GM19351 (cell line): ENCODE measurements at regions not wholly inside any gene's neighbourhood (a gene's known extent, or its start where the extent isn't known, plus 50 kb on each side); places are given as distances from the start of the nearest gene placed in this dataset.
"Not testable (repeated sequence)": the region's sequence is repeated elsewhere in the genome, so short reads cannot be mapped to it uniquely, and the experiment has no call there.

Experiments
- ATAC-seq: cut with Tn5 transposase; IDR thresholded peaks from one replicate; pipeline ENCODE4 v1.9.1; 2021; ENCODE audit warnings: mild to moderate bottlenecking, moderate library complexity; ENCODE audit not compliant: unreplicated experiment

GRCh38 chr19:30848636-30849425 lies 476.6 kb downstream of the ZNF536 start:
- no peak for ATAC-seq

GRCh38 chr19:30846102-30846501 lies 473.9 kb downstream of the ZNF536 start:
- no peak for ATAC-seq

- no peak for ATAC-seq
These were observed 470.7 kb downstream of the ZNF536 start for GRCh38 chr19:30842926-30843325.

- ATAC-seq = no peak
These were observed 469.8 kb downstream of the ZNF536 start for GRCh38 chr19:30841934-30842333.

GRCh38 chr19:30830875-30831274 lies 458.7 kb downstream of the ZNF536 start:
- no peak for ATAC-seq

GRCh38 chr19:30825505-30825904 lies 453.3 kb downstream of the ZNF536 start:
- not testable (repeated sequence) for ATAC-seq

GRCh38 chr19:30824809-30825208 lies 452.6 kb downstream of the ZNF536 start:
- ATAC-seq = no peak

- ATAC-seq = no peak
These were observed 445.9 kb downstream of the ZNF536 start for GRCh38 chr19:30817965-30818567.

- ATAC-seq = no peak
These were observed 445.0 kb downstream of the ZNF536 start for GRCh38 chr19:30817197-30817596.

GRCh38 chr19:30815889-30816580 lies 443.9 kb downstream of the ZNF536 start:
- ATAC-seq = no peak

GRCh38 chr19:30812099-30812678 lies 440.0 kb downstream of the ZNF536 start:
- no peak for ATAC-seq

- no peak for ATAC-seq
These were observed 439.4 kb downstream of the ZNF536 start for GRCh38 chr19:30811397-30812098.

- ATAC-seq = no peak
These were observed 438.5 kb downstream of the ZNF536 start for GRCh38 chr19:30810726-30811125.

GRCh38 chr19:30807278-30807677 lies 435.1 kb downstream of the ZNF536 start:
- no peak for ATAC-seq

- ATAC-seq = no peak
These were observed 434.1 kb downstream of the ZNF536 start for GRCh38 chr19:30806311-30806710.

GRCh38 chr19:30804751-30805150 lies 432.6 kb downstream of the ZNF536 start:
- ATAC-seq = no peak

- ATAC-seq = not testable (repeated sequence)
These were observed 432.1 kb downstream of the ZNF536 start for GRCh38 chr19:30804333-30804732.

GRCh38 chr19:30802424-30803013 lies 430.3 kb downstream of the ZNF536 start:
- ATAC-seq = no peak

GRCh38 chr19:30799865-30800755 lies 427.9 kb downstream of the ZNF536 start:
- no peak for ATAC-seq

- ATAC-seq = no peak
These were observed 423.5 kb downstream of the ZNF536 start for GRCh38 chr19:30795727-30796126.
